GM19239 (cell line): ENCODE measurements at regions not wholly inside any gene's neighbourhood (a gene's known extent, or its start where the extent isn't known, plus 50 kb on each side); places are given as distances from the start of the nearest gene placed in this dataset.

Source experiments
- DNase-seq: peaks from one replicate; pipeline ENCODE4 v3.0.0; 2011; ENCODE audit warnings: low spot score; ENCODE audit not compliant: insufficient read length
- FAIRE-seq: peaks from 2 replicates; lab custom pipeline; 2011; peaks lifted over from hg19 to GRCh38; lab: Jason Lieb, UNC

GRCh38 chr14:97843066-97843465, 1045.9 kb downstream of the VRK1 start:
- FAIRE-seq (no peak), DNase-seq (no peak)

GRCh38 chr14:97844042-97844441, 1046.9 kb downstream of the VRK1 start:
- DNase-seq (no peak), FAIRE-seq (no peak)

GRCh38 chr14:97846156-97846555, 1049.0 kb downstream of the VRK1 start:
- no peak for DNase-seq
- no peak for FAIRE-seq

GRCh38 chr14:97848317-97848980, 1051.3 kb downstream of the VRK1 start:
- DNase-seq (no peak), FAIRE-seq (no peak)

- DNase-seq (no peak), FAIRE-seq (no peak)
These were observed 1053.3 kb downstream of the VRK1 start for GRCh38 chr14:97850466-97850865.

GRCh38 chr14:97850886-97851285, 1053.7 kb downstream of the VRK1 start:
- DNase-seq (no peak), FAIRE-seq (no peak)

GRCh38 chr14:97851428-97851995, 1054.3 kb downstream of the VRK1 start:
- DNase-seq = no peak

GRCh38 chr14:97854918-97855317, 1057.7 kb downstream of the VRK1 start:
- DNase-seq = no peak
- FAIRE-seq = no peak

More at GRCh38 chr14:97851428-97851995, 1054.3 kb downstream of the VRK1 start:
- no peak for FAIRE-seq

GRCh38 chr14:97866195-97866594, 1069.0 kb downstream of the VRK1 start:
- no peak for FAIRE-seq
- no peak for DNase-seq

GRCh38 chr14:97866664-97867063, 1069.5 kb downstream of the VRK1 start:
- FAIRE-seq (no peak), DNase-seq (no peak)

GRCh38 chr14:97873291-97873690, 1076.1 kb downstream of the VRK1 start:
- FAIRE-seq = no peak

GRCh38 chr14:97874394-97874793, 1077.2 kb downstream of the VRK1 start:
- FAIRE-seq (no peak), DNase-seq (no peak)

More at GRCh38 chr14:97873291-97873690, 1076.1 kb downstream of the VRK1 start:
- DNase-seq = no peak

- DNase-seq (no peak), FAIRE-seq (no peak)
These were observed 1081.0 kb downstream of the VRK1 start for GRCh38 chr14:97878206-97878605.

GRCh38 chr14:97878727-97879126, 1081.5 kb downstream of the VRK1 start:
- DNase-seq (no peak), FAIRE-seq (no peak)

GRCh38 chr14:97887690-97888089, 1090.5 kb downstream of the VRK1 start:
- DNase-seq (no peak), FAIRE-seq (no peak)

GRCh38 chr14:97888331-97888730, 1091.1 kb downstream of the VRK1 start:
- no peak for DNase-seq
- FAIRE-seq = no peak

- DNase-seq = no peak
- no peak for FAIRE-seq
These were observed 1094.3 kb downstream of the VRK1 start for GRCh38 chr14:97891515-97891914.

GRCh38 chr14:97894552-97894951, 1097.4 kb downstream of the VRK1 start:
- FAIRE-seq = no peak
- no peak for DNase-seq

- DNase-seq = no peak
- FAIRE-seq = no peak
These were observed 1103.1 kb downstream of the VRK1 start for GRCh38 chr14:97900196-97900854.

GRCh38 chr14:97902630-97903029, 1105.4 kb downstream of the VRK1 start:
- FAIRE-seq (no peak), DNase-seq (no peak)

- DNase-seq = no peak
These were observed 1106.6 kb downstream of the VRK1 start for GRCh38 chr14:97903821-97904220.

GRCh38 chr14:97912217-97912616, 1115.0 kb downstream of the VRK1 start:
- FAIRE-seq (no peak), DNase-seq (no peak)

More at GRCh38 chr14:97903821-97904220, 1106.6 kb downstream of the VRK1 start:
- no peak for FAIRE-seq
